ENCODE measurements at regions not wholly inside any gene's neighbourhood (a gene's known extent, or its start where the extent isn't known, plus 50 kb on each side); places are given as distances from the start of the nearest gene placed in this dataset.

DNA sequence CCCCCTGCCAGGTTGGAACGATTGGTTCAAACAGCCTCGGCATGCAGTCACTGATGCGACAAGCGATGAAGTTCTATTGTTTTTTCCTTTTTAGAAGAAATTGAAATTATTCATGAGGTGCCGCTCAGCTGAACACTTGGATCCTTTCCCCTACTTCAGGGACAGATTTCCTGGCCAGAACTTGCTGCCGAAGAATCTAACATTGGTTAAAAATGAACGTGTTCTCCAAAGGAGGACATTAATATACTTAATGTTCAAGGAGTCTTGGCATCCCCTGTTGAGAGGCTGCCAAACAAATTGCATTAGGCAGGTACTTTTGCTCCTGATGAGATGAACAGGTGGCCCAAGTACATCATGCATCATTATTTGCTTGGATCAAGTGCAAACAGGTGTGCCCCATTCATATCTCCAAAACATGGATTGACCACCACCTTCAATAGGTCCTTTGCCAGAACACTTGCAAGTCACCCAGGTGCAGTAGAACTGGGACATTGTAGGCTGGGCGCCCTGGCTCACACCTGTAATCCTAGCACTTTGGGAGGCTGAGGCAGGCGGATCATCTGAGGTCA lies 437.2 kb downstream of the HAPSTR1 start:
- in situ Hi-C loops (cut with HindIII; ENCODE audit: low pct_unique_long_range_greater_than_20kb, low sequenced_read_pairs), result no loop called here
- no peak for DNase-seq (ENCODE audit: low read depth, low spot score)

GRCh38 chr16:9533042-9533441 lies 441.6 kb downstream of the HAPSTR1 start:
- in situ Hi-C loops (cut with HindIII; ENCODE audit: low pct_unique_long_range_greater_than_20kb, low sequenced_read_pairs), result no loop called here
- DNase-seq (ENCODE audit: low read depth, low spot score), result no peak

DNA sequence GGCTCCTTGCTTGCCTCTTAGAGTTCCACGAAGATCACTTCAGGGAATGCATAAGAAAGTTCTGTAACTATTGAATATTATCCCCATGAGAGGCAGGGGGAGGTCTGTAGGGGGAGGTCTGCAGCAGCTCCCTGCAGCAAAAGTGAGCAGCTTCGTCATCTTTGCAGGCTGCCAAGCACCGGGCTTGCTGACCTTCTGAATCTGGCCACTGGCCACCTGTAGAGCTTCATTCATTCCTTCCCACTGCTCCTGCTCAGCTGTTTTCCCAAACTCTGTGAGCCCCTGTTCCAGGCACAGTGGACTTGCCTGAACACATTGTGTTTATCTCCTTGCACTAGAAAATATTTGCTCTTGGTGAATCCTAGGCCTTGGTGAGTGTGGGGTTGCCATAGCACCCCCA lies 443.3 kb downstream of the HAPSTR1 start:
- in situ Hi-C loops (cut with HindIII; ENCODE audit: low pct_unique_long_range_greater_than_20kb, low sequenced_read_pairs), result no loop called here
- no peak for DNase-seq (ENCODE audit: low read depth, low spot score)

DNA sequence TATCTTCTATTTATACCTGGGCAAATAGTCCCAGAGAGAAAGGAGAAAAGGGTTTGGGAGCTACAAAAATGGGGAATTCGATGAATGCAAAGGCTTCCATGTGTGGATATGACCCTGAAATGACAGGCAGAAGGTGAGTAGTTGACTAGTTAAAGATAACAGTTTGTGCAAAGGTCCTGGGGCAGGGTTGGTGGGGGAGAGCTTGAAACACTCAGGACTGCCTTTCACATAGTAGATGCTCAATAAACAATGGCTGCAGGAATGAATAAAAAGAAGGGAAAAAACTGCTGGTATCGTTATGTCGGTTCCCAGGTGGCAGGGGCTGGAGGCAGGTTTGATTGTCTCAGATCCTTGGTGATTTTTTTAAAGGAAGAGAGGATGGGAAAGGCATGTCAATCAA lies 445.5 kb downstream of the HAPSTR1 start:
- no peak for DNase-seq (ENCODE audit: low read depth, low spot score)
- in situ Hi-C loops (cut with HindIII; ENCODE audit: low pct_unique_long_range_greater_than_20kb, low sequenced_read_pairs), result no loop called here

GRCh38 chr16:9539346-9539745 lies 447.9 kb downstream of the HAPSTR1 start:
- no peak for DNase-seq (ENCODE audit: low read depth, low spot score)
- in situ Hi-C loops (cut with HindIII; ENCODE audit: low pct_unique_long_range_greater_than_20kb, low sequenced_read_pairs), result no loop called here

DNA sequence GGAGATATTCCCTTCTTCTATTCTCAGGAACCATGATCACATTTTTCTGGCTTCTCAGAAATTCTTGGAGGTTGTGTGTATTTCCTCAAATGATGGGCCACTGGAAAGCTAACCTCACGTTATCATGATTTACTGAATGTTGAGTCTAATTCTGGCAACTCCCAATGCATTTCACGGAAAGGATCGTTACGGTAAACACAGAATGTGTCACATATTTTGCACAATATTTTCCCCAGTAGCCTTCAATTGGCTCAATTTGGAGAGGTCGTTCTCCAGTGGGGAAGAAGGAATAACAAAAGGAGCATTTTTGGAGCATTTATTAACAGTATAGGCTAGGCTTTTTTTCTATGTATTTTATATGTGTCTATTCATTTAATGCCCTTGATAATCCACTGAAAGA lies 450.3 kb downstream of the HAPSTR1 start:
- in situ Hi-C loops (cut with HindIII; ENCODE audit: low pct_unique_long_range_greater_than_20kb, low sequenced_read_pairs), result no loop called here
- no peak for DNase-seq (ENCODE audit: low read depth, low spot score)

GRCh38 chr16:9542165-9542755 lies 450.8 kb downstream of the HAPSTR1 start:
- in situ Hi-C loops (cut with HindIII; ENCODE audit: low pct_unique_long_range_greater_than_20kb, low sequenced_read_pairs), result no loop called here
- no peak for DNase-seq (ENCODE audit: low read depth, low spot score)

DNA sequence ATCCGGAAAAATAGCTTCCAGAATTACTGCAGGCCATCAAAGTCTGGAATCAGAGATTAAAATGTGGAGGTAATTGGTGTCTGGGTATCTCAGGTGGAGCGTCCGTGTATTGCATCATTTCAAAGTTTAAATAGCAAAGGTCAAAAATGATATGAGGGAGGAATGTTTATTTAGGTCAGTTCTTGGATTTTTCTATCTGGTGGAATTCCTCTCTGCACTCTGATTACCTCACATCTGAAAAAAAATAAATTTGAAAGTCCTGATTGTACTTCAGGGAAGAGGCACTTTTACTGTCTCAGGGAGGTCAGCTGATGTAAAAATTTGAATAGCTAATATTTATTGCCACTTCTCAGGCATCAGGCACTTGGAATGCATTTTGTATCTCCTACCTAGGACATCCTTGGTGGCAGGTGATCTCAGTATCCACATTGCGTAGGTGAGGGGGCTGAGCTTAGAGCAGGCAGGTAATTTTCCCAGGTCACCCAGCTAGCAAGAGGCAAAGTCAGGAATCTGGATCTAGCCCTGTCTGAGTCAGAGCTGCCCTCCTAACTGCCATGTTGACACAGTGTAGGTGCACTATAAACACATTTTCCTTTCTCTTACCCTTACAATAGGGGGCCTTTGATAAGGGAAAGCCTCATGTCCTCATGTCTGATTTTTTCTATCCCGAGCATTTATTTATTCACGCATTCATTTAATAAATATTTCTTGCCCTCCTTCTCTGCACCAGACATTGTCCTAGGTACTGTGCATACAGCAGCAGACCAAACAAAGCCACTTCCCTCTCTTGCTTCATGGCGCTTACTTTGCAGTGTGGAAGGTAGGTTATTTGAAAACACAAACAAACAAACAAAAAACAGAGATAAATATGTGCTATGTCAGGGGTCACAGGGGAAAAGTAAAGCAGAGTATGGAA lies 454.3 kb downstream of the HAPSTR1 start:
- no peak for DNase-seq (ENCODE audit: low read depth, low spot score)
- in situ Hi-C loops (cut with HindIII; ENCODE audit: low pct_unique_long_range_greater_than_20kb, low sequenced_read_pairs), result no loop called here

DNA sequence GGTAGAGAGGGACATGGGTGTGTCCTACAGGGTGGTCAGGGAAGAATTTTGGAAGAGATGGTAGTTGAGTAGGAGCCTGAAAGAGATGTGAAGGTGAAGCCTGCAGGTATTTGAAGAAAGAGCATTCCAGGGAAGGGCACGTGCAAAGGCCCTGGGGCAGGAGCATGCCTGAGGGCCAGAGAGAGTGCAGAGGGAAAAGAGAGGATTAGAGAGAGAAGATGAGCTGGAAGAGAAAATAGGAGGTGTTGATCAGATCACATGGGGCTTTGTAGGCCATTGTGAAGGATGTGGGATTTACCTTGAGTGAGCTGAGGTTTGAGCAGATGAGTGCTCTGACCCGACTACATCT lies 455.0 kb downstream of the HAPSTR1 start:
- no peak for DNase-seq (ENCODE audit: low read depth, low spot score)
- in situ Hi-C loops (cut with HindIII; ENCODE audit: low pct_unique_long_range_greater_than_20kb, low sequenced_read_pairs), result no loop called here

DNA sequence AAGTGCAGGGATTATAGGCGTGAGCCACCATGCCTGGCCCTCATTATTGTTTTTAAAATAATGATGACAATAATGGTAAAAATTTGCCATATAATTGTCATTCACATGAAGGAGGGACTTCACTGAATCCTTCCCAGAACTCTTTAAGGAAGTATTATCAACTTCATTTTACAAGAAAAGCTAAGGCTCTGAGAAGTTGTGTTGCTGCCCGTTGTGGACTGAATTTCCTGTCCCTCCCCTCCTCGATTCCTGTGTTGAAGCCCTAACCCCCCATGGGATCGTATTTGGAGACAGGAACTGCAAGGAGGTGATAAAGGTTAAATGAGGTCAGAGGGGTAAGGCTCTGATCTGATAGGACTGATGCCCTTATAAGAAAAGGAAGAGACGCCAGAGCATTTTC lies 458.0 kb downstream of the HAPSTR1 start:
- in situ Hi-C loops (cut with HindIII; ENCODE audit: low pct_unique_long_range_greater_than_20kb, low sequenced_read_pairs), result no loop called here
- no peak for DNase-seq (ENCODE audit: low read depth, low spot score)

DNA sequence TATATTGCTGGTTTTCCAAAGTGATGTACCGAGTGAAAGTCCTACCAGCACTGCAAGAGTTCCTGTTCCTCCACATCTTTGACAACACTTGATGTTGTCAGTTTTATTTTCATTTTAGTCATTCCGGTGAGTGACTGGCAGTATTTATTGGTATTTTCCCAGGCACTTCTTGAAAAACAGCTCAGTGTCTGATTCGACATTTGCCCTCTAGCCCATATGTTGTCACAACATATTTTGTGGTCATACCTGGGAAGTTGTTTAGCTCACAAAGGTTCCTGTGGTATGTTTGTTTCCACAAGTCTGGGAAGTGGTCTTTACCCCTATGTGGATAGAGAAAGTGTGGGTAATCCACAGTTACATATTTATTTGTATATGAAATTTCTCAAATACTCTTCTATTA lies 463.6 kb downstream of the HAPSTR1 start:
- in situ Hi-C loops (cut with HindIII; ENCODE audit: low pct_unique_long_range_greater_than_20kb, low sequenced_read_pairs), result no loop called here

GRCh38 chr16:9556949-9557665 lies 465.7 kb downstream of the HAPSTR1 start:
- in situ Hi-C loops (cut with HindIII; ENCODE audit: low pct_unique_long_range_greater_than_20kb, low sequenced_read_pairs), result no loop called here
- no peak for DNase-seq (ENCODE audit: low read depth, low spot score)

More for the DNA sequence above, 463.6 kb downstream of the HAPSTR1 start:
- DNase-seq (ENCODE audit: low read depth, low spot score), result no peak

DNA sequence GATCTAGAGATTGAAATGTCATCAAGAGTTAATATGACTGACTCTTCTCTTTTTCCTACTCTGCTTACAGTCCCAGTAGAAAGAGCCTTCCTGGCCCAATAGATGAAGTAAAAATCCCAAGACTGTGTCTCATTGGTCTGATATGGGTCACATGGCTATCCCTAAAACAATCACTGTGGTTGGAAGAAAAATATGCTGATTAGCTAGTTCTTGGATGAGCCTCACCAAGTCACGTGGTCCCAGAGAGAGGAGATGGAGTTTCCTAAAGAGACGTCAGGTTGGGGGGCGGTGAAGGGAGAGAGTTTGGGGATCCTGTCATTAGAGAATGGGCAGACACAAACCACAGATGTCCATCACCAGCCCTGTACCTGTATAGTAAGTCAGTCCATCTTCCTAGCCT lies 466.3 kb downstream of the HAPSTR1 start:
- no peak for DNase-seq (ENCODE audit: low read depth, low spot score)
- in situ Hi-C loops (cut with HindIII; ENCODE audit: low pct_unique_long_range_greater_than_20kb, low sequenced_read_pairs), result no loop called here

GRCh38 chr16:9566099-9566498 lies 474.7 kb downstream of the HAPSTR1 start:
- no peak for DNase-seq (ENCODE audit: low read depth, low spot score)
- in situ Hi-C loops (cut with HindIII; ENCODE audit: low pct_unique_long_range_greater_than_20kb, low sequenced_read_pairs), result no loop called here

DNA sequence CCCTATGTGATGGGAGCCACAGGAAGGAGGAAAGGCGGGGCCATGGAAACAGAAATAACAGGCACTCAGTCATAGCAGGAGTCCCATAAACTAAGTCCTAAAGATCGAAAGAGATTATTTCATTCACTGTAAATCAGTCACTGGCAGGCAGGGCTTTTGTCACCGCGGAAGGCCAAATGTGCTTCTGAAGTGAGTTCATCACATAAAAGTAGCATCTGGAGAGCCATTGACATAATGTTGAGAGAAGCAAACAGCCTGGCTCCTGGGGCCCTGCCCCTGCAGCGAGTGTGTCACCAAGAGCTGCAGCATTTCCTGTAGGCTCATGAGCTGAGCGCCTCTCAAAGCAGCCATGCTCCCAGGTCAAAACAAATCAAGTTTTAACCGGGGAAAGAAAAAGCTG lies 476.2 kb downstream of the HAPSTR1 start:
- in situ Hi-C loops (cut with HindIII; ENCODE audit: low pct_unique_long_range_greater_than_20kb, low sequenced_read_pairs), result no loop called here
- no peak for DNase-seq (ENCODE audit: low read depth, low spot score)

GRCh38 chr16:9568261-9568660 lies 476.8 kb downstream of the HAPSTR1 start:
- in situ Hi-C loops (cut with HindIII; ENCODE audit: low pct_unique_long_range_greater_than_20kb, low sequenced_read_pairs), result no loop called here
- DNase-seq (ENCODE audit: low read depth, low spot score), result no peak

DNA sequence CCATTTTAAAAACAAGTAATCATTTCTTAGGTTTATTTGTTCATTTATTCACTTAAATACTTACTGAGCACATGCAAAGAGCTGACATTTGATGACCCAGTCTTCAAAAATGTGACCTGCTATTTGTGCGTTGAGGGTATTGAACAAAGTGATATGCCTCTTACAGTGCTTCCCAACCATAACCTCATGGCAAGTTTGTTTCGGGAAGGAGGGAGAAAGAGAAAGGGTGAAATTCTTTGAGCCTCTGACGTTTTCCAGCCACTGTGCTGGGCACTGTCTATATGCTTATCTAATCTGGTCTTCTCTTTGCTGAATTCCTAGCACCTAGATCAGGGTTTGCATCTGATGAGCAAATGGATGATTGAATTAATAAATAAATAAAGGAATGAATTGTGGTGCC lies 479.1 kb downstream of the HAPSTR1 start:
- in situ Hi-C loops (cut with HindIII; ENCODE audit: low pct_unique_long_range_greater_than_20kb, low sequenced_read_pairs), result no loop called here
- no peak for DNase-seq (ENCODE audit: low read depth, low spot score)

DNA sequence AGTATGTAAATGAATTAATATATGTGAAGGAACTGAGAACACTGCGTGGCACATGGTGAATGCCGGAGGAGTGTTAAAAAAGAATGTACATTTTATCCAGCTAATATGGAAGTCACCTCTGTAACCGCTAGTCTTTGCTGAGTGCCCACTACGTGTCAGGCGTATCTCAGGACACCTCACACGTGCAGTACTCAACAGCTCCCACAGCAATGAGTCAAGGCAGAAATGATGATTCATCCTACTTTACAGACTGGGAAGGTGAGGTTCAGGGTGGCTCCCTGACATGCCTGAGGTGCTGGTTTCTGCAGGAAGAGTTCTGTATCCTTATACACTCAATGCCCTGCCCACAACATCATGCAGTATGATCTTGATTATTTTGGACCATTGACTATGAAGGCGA lies 487.0 kb downstream of the HAPSTR1 start:
- no peak for DNase-seq (ENCODE audit: low read depth, low spot score)
- in situ Hi-C loops (cut with HindIII; ENCODE audit: low pct_unique_long_range_greater_than_20kb, low sequenced_read_pairs), result no loop called here

Measured in SK-MEL-5 (cell line).